NCI-H146 (cell line): ENCODE measurements at regions not wholly inside any gene's neighbourhood (a gene's known extent, or its start where the extent isn't known, plus 50 kb on each side); places are given as distances from the start of the nearest gene placed in this dataset.
A peak's percentile ranks its signal among the peaks of the same experiment; 100 is the strongest.

ENCODE experiments used
- DNase-seq: peaks from one replicate; lab custom pipeline; 2025; lab: John Stamatoyannopoulos, UW

DNA sequence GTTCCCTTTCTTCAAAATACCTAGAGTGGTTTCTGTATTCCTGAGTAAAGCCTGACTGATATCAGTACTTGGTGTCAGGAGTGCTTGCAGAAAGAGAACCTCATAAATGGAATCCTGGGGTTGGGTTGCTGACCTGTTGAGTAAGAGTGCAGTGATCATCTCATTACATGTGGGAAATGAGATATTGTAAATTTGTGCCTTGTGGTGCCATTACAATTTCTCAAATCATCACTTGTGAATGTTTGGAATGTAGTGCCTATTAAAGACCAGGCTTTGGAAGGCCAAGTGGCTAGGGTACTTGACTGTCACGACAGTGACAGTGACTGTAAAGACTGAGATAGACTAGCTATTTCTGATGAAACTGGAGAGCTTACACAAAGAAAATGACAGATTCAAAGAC, 176.7 kb upstream of the CTTNBP2NL start:
- DNase-seq = no peak

DNA sequence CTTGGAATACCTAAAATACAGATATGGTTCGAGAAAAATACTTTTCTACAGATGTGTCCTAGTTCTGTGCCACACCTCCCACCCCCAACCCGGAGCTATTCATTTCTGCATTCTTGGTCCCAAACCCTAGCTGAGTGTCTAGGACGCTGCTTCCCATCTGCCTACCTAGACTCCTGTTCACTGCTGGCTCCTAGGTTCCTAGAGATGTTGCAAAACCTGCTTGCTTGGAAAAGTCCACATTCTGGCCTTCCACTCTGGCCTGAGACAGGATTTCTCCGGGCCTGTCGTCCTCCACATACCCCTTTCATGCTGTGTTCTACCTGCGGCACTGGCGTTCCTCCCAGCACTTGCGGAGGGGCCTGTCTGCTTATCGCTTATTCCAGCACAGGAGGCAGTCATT, 165.8 kb upstream of the CTTNBP2NL start:
- no peak for DNase-seq

DNA sequence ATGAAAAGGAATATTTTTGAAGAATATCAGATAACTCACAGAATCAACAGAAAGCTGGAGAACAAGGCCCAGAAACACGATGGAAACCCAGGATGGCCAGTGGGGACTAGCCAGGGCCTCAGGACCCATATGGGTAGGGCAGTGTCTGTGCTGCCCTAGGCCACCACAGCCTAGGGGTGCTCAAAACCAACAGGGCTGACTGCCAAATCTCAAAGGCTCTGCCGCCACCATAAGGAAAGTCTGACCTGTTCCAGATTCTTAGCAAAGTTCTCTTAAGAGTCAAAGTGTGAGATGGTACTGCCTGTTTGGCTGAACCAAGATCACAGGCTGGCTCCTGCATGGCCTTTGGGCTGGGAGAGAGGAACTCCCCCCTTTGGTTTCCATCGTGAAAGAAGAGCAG, 164.7 kb upstream of the CTTNBP2NL start:
- no peak for DNase-seq

DNA sequence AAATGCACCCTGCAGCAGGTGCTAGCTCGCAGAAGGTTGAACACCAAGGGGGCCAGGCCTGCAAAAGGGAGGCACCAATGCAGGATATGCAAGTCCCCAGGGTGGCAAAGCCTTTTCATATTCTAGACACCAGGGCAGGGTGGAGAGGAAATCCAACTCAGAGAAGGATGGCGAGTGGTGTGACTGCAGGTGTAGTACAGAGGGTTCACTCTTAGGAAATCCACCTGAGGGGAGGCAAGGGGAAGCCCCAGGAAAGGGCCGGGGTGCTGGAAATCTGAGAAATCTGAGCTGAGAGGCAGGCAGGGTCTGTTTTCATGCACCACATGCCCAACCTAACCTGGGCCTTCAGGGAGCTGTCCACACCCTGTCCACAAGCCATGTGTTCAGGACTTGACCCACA, 163.2 kb upstream of the CTTNBP2NL start:
- no peak for DNase-seq

DNA sequence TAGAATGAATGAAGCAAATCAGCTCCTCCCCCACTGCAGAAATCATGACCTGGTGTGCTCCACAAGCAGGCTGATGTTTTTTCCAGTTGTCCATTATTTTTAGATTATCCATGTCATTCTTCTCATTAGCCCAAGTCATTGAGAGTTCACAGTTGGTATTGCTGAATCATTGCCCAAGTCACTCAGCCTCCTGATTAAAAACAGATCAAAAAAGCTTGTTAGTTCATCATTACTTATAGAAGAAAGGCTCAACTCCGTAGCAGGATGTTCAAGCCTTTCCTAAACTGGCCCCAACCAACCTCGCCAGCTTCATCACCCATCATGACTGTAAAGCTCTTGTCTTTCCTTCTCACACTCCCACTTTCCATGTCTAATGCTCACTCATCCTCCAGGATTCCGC, 161.3 kb upstream of the CTTNBP2NL start:
- no peak for DNase-seq

DNA sequence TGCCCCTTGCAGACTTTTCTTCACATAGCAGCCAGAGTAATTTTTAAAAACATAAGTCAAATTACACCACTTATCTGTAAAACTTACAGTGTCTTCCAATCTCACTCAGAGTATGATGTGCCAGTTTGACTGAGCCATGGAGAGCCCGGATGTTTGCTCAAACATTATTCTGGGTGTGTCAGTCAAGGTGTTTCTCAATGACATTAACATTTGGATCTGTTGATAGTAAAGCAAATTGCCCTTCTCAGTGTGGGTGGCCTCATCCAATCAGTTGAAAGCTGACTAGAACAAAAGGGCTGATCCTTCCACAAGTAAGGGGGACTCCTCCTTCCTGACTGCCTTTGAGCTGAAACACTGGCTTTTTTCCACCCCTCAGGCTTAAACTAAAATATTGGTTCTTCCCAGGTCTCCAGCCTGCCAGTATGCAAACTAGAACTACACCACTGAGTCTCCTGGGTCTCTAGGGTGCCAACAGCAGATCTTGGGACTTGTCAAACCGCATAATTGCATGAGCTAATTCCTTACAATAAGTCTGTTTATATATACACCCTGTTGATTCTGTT, 157.9 kb upstream of the CTTNBP2NL start:
- peak; percentile 91 for DNase-seq

DNA sequence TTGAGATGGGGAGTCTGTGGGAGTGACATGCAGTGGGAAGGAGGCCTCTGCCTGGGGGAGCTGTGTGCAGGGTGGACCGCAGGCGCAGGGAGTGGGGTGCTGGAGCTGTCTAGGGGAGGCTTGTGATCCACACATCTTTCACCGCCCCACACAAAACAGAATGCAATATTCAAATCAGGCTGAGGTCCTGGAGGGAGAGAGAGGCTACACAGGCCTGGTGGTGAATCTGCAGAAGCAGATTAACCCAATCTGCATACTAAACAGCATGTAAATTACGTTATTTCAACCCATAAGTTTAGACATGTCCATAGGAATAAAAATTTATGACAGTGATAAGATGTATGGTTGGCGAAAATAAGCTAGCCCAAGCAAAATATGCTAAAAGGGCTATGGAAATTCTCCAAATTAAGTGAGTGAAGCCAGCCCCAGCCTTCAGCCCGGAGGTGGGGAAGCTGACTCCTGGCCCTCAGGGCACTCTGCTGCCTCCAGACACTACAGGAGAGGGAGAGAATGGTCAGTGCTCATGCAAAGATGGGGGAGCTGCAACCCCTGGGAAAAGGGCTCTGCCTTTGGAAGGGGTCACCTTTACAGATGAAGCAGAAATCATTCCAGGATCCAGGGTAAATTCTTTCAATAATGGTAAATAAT, 156.2 kb upstream of the CTTNBP2NL start:
- DNase-seq = no peak

DNA sequence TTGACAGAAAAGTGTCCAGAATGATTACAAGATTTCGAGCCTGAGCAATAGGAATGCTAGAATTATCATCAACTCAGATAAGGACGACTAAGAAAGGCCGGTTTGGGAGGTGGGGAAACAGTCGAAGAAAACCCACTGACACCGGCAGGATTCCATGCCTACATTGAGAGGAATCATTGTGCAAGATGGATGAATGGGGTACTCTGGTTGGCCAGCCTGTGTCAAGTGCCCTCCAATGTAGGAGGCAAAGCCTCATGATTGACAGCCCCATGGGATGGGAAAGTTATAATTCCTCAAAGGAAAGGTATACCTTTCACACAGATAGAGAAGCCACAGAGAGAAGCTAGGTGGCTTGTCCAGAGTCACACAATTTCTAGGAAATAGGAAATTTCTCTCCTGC, 153.5 kb upstream of the CTTNBP2NL start:
- DNase-seq = no peak

DNA sequence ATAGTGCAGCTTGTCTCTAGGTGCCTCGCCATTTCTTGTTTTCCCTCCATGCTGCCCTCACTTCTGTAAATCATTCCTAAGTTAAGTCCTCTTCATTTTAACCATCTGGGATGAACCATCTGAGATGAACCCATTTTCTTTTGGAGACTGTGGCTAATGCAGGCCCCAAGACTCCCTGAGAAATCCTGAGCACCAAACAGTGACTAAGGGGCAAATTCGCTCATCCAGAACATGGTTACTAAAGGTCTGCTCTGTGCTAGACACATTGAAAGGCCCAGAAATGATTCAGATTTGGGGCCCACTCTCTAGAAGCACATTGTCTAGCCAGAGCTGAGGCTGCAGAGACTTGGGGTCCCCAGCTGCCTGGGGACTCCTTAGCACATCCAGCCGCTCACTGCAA, 151.9 kb upstream of the CTTNBP2NL start:
- DNase-seq = no peak

DNA sequence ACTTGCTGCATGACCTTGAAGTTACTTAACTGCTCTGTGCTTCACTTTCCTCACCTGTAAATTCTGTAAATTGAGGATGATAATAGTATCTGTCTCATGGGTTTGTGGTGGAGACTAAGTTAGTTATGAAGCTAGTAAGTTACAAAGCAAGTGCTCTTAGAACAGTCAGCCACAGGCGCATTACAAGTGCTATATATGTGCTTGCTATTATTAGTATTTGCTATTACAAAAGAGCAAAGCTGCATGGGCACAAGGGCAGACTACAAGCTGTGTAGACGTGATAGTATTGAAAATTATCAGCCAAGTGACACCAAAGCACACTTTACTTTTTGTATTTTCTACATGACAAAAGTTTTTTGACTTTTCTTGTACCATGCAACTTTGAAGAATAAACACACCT, 150.9 kb upstream of the CTTNBP2NL start:
- no peak for DNase-seq

DNA sequence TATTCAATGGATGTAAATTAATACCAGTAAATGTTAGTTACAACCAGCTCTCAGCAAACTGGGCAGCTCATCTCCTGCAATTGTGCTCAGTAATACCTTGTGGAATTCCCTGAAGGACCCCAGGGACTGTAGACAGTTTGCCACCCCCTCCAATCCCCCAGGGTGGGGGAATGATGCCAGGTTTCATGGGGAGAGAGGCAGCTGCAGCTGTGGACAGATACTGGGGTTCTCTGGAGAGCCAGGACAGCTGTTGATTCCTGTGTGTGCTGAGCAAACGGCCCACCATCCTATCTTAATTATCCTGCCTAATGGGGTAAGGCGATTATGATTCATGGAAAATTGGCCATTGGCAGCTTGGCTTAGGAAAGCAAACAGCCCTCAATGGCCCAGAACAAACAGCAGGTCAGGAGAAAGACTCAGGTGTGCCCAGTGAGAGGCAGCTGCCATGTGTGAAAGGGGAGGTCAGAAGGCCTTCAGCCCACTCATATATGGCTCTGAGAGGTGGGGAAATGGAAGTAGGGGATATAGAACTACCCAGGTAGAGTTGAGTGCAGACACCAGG, 148.9 kb upstream of the CTTNBP2NL start:
- DNase-seq = peak; percentile 99

DNA sequence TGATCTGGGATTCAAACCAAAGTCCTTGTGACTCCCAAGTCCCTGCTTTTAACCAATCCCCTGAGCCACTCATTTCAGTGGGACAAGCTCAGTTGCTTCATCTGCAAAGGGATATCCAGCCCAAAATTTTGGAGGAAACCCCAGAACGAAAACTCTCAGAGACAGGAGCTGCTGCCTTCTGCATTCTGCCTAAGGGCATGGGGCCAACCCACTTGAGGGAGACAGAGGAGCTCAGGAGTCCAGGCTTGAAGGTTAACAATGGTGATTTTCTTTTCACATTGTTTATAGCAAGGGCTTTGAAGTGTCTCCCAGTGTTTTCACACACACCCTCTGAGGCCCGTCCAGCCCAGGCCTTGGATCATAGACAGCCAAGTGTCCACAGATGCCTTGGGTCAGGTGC, 148.1 kb upstream of the CTTNBP2NL start:
- DNase-seq = peak; percentile 56

DNA sequence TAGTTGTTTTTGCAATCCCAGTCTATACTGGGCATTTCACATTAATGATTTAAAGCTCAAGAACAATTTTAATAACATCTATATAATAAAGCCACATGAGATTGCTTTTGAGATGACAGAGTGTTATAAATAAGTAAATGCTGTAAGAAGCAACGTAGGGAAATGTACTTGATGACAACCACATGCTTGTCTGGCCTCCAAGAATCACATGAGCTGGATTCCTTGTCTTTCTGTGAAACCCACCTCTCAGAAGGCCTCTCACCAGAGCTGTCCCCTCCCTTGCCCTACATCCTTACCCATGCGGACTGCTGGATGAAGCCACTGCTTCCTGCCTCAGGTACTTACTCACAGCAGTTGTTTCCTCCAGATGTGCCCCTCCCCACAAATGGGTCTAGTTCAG, 145.1 kb upstream of the CTTNBP2NL start:
- no peak for DNase-seq

DNA sequence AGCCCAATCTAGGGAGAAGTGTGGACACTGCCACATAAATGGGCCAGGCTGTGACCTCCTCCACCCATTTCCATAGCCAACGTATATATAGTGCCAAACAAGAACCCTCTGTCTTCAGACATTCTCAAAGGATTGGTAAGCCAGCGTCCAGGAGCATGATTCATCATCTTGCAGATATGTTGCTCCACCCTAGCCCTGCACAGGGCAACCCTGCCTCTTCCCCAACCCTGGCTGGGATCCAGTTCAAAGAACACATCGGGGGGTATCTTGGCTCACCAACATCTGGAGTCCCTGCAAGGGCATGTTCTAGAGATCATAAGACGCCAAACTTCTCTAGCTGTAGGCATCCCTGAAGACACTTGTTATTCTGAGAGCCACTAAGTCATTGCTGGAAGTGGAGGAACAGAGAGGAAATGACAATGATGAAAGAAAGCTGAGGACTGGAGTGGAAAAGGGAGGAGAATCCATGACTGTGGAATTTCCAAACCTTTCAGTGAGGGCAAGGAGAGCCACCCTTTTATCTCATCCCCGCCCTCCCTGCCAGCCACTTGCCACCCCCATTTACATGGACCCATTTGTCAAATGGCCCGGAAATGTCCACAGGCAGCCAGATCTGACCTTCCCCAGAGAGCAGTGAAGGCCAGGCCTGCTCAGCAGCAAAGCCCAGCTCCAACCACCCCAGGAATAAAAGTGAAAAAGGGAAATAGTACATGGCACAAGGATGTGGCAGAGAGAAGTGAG, 144.1 kb upstream of the CTTNBP2NL start:
- no peak for DNase-seq

DNA sequence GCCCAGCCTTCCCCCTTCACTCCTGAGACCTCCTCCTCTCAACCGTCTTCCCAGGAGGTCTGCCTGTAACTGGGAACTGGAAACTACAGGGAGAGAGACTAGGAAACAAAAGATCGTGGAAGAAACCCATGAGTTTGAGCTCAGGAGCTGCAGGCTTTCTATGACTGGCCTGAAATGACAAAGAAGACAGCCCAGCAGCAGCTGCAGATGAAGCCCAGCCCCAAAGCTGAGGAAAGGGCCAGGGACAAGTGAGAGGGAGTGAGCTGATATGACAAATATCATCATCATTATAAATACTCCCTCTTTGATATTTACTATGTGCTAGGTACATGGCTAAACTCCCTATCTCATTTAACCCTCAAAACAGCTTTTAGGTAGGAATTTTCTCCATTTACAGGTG, 142.6 kb upstream of the CTTNBP2NL start:
- DNase-seq = peak; percentile 35

DNA sequence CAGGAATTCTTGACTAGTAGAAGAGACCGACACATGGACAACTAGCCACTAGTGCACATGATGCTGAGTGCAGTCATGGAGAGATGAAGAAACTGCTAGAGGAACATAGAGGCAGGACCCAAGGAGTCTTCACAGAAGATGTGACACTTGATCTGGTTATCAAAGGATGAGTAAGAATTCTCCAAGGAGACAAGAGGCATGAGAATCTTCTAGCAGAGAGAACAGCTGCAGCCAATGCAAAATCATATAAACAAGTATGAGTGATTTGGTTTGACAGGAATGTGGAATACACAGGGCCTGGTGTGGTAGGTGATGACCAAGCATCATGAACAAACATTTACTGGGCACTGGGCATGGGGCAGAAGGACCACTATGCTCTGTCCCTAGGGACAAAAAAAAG, 140.9 kb upstream of the CTTNBP2NL start:
- DNase-seq = no peak

DNA sequence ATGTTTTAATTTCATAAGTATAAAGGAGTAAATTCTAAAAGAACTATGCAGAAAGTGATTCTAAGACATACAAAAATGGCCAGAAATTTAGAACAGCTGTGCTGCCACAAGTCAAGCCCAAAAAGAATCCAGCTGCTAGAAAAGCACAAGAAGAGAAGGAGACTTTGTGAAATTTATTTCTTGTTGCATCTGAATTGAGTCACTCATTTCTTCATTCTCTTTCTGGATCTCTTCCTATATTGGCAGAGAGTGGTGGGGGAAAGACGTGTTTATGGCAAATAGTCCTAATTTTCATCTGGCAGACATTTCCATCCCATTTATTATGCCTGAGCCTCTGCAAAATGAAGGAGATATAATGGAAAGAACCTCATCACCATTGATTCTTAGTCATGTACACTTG, 139.6 kb upstream of the CTTNBP2NL start:
- DNase-seq = no peak

DNA sequence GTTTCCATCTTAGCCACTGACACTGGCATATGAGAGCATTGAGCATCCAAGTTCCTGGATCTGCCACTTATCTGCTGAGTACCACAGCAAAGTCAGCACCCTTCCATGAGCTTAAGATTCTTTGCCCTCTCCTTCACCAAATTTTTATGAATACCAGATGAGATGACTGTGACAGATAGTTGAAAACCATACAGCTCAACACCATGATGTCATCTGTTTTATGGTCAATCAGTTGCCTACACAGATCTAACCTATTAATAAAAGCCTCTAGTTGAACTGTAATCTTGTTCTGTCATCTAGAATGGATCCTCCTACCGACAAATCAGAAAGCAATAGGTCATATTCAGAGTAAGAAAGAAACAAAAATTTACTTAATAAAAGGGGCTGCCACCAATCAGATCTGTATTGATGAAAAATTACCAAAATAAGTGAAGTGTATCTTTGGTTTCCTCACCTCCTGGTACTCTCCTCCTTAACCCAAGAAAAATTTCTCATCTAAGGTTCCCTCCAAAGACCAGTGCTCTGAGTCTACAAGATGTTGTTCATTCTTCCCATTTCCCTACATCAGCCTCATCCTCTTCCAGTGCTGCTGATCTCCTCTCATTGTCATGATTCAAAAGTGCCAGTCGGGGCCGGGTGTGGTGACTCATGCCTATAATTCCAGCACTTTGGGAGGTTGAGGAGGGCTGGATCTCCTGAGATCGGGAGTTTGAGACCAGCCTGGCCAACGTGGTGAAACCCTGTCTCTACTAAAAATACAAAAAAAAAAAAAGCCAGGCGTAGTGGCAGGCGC, 138.8 kb upstream of the CTTNBP2NL start:
- no peak for DNase-seq

DNA sequence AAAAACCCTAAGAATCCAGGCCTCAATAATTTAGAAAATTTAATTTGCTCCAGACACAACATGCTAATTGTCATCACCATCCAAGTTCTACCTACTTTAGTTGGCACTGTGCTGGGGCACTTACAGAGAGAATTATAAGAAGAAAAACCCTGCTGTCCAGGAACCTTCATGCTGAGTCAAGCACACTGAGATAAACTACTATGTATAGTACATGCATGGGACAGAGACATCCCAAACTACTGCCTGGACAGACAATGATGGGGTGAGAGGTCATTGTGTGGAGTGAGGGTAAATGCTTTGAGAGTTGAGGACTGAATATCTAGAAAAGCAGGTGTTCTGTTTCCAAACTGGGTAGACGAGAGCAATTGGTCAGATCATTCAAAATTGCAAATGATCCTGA, 135.3 kb upstream of the CTTNBP2NL start:
- no peak for DNase-seq

DNA sequence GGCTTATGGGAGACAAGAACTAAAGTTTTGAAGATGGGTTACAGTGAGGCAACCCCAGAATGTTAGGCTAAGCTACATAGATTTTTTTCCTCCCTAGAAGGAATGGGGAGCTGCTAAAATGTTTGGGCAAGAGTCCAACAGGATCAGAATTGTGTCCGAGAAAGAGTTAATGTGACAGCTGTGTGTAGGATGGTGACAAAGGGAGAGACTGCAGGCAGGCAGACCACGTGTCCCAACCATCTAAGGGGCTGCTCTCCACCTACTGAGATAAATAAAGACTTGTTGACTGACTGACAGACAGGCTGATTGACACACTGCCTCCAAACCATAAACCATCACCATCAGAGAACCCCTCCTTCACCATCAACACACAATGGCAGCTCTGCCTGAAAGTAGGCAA, 133.7 kb upstream of the CTTNBP2NL start:
- no peak for DNase-seq

DNA sequence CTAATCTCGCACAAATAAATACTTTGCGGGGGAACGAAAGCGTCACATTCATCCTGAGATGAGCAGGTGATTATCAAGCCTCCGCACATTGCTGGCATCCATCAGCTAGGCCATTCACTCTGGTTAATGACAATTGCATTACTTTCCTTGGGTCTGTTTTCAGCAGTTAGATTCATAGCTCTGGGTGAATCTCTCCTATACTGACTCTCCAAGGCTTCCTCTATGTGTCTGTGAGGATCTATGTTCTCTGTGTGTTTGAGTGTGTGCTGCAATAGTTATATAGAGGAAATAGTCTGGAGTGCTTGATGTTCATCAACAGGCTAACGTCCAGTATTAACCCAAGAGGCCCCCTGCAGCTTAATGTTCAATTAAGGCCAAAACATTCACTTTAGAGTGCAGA, 133.0 kb upstream of the CTTNBP2NL start:
- DNase-seq = no peak

DNA sequence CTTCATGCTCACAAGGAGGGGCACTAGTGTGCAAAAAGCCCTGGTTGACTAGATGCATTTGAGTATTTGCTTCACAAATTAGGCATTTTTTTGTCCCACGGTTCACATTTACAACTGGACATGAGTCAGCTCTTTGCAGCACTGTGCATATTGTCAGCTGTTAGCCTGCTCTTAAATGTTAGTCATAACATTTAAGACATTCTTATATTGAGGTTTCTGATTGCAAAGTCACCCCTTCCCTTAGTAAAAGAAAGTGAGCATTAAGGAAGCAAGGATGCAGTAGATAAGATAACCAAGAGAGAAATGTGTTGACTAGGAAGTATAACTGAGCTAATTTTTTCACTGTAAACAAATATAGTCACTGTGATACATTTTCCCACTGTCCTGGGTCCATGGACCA, 132.6 kb upstream of the CTTNBP2NL start:
- DNase-seq = no peak

DNA sequence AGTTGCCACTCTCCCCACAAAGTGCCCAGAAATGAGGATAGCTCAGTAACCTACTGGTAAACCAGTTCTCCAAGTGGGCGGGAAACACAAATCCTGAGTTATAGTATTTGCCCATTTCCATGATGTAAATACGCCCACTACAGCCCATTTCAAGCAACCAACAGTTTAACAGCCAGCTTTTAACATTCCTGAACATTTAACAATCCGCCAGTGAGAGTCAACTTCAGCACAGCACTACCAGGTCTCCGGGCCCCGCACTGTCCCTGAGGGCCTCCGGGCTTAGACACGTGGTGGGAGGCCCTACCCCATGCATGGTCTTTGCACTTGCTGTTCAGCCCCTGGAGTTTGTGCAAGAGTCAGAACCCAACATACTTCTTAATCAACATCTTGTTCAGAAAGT, 132.0 kb upstream of the CTTNBP2NL start:
- DNase-seq = no peak
